ENCODE measurements at regions not wholly inside any gene's neighbourhood (a gene's known extent, or its start where the extent isn't known, plus 50 kb on each side); places are given as distances from the start of the nearest gene placed in this dataset.

- H3K4me3 ChIP-seq (ENCODE audit: control insufficient read depth, low read depth, low read length) = no peak overlapping the region
- no peak for DNase-seq (ENCODE audit: low read depth)
- TF ChIP-seq, protein P1, sequence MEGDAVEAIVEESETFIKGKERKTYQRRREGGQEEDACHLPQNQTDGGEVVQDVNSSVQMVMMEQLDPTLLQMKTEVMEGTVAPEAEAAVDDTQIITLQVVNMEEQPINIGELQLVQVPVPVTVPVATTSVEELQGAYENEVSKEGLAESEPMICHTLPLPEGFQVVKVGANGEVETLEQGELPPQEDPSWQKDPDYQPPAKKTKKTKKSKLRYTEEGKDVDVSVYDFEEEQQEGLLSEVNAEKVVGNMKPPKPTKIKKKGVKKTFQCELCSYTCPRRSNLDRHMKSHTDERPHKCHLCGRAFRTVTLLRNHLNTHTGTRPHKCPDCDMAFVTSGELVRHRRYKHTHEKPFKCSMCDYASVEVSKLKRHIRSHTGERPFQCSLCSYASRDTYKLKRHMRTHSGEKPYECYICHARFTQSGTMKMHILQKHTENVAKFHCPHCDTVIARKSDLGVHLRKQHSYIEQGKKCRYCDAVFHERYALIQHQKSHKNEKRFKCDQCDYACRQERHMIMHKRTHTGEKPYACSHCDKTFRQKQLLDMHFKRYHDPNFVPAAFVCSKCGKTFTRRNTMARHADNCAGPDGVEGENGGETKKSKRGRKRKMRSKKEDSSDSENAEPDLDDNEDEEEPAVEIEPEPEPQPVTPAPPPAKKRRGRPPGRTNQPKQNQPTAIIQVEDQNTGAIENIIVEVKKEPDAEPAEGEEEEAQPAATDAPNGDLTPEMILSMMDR (conservative IDR thresholded peaks at IDR 0.05; ENCODE audit: control insufficient read depth, insufficient read depth, low read depth, low read length) = no peak
Observed at GRCh38 chr13:60869225-60869624, 472.2 kb downstream of the TDRD3 start.

DNA sequence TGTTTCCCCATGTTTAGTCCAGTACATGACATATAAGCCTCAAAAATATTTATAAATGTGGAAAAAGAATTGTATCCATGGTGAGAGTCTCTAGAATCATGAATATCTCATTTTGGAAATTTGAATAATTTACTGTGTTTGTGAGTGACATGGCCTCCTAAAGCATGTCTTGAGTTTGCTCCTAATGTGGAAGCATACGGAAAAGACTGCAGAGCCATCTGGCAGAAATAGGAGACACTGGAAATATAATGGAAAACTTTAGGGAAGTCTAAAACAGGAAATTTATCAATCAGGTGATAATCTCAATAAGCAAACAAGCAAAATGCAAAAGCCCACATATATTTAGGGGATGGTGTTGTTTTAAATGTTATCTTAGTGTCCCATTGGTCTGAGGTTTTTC is 465.0 kb downstream of the TDRD3 start:
- TF ChIP-seq, protein P1 (conservative IDR thresholded peaks at IDR 0.05; ENCODE audit: control insufficient read depth, insufficient read depth, low read depth, low read length) = no peak
- no peak for DNase-seq (ENCODE audit: low read depth)
- H3K4me3 ChIP-seq (ENCODE audit: control insufficient read depth, low read depth, low read length) = no peak overlapping the region

GRCh38 chr13:60857698-60858097 is 460.7 kb downstream of the TDRD3 start:
- no peak for DNase-seq (ENCODE audit: low read depth)

GRCh38 chr13:60852886-60853285 is 455.9 kb downstream of the TDRD3 start:
- TF ChIP-seq, protein P1 (conservative IDR thresholded peaks at IDR 0.05; ENCODE audit: control insufficient read depth, insufficient read depth, low read depth, low read length) = no peak
- DNase-seq (ENCODE audit: low read depth) = no peak

More at GRCh38 chr13:60857698-60858097, 460.7 kb downstream of the TDRD3 start:
- TF ChIP-seq, protein P1 (conservative IDR thresholded peaks at IDR 0.05; ENCODE audit: control insufficient read depth, insufficient read depth, low read depth, low read length) = no peak
- H3K4me3 ChIP-seq (ENCODE audit: control insufficient read depth, low read depth, low read length) = no peak overlapping the region

DNA sequence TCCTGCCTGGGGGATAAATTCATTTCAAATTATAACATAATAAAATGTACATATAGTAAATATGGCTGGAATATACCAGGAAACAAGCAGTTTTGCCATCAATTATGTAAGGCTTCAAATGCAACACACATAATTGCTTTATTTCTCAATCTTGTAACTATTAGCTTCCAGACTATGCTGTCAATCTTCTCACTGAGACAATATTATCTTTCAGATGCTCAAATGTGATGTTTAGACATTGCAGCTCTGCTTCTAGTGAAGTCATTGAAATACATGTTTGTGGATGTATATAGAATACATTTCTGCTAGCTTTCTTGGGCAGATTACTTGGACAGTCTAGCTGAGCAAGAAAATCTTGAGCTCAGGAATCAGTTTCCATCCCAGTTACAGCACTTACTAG is 454.4 kb downstream of the TDRD3 start:
- DNase-seq (ENCODE audit: low read depth) = no peak
- H3K4me3 ChIP-seq (ENCODE audit: control insufficient read depth, low read depth, low read length) = no peak overlapping the region
- TF ChIP-seq, protein P1 (conservative IDR thresholded peaks at IDR 0.05; ENCODE audit: control insufficient read depth, insufficient read depth, low read depth, low read length) = no peak

More at GRCh38 chr13:60852886-60853285, 455.9 kb downstream of the TDRD3 start:
- H3K4me3 ChIP-seq (ENCODE audit: control insufficient read depth, low read depth, low read length) = no peak overlapping the region

- H3K4me3 ChIP-seq (ENCODE audit: control insufficient read depth, low read depth, low read length) = no peak overlapping the region
- TF ChIP-seq, protein P1 (conservative IDR thresholded peaks at IDR 0.05; ENCODE audit: control insufficient read depth, insufficient read depth, low read depth, low read length) = no peak
- no peak for DNase-seq (ENCODE audit: low read depth)
Observed at GRCh38 chr13:60850526-60850925, 453.5 kb downstream of the TDRD3 start.

DNA sequence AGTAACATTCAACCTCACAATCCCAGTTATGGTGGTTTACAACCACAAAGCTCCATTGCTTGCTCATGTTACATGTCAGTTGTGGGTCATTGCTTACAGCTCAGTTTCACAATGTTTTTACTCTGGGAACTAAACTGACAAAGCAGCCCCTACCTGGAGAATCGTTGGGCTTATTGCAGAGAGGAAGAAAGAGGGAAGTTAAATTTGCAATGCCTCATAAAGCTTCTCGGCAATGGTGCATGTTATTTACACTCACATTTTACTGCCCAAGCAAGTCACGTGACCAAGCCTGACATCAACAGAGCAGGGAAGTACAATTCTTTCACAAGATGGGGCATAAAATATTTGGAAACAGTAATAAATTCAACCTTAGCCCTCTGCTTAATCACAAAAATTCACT is 441.6 kb downstream of the TDRD3 start:
- TF ChIP-seq, protein P1 (conservative IDR thresholded peaks at IDR 0.05; ENCODE audit: control insufficient read depth, insufficient read depth, low read depth, low read length) = no peak
- DNase-seq (ENCODE audit: low read depth) = no peak
- no peak overlapping the region for H3K4me3 ChIP-seq (ENCODE audit: control insufficient read depth, low read depth, low read length)
